ENCODE measurements at regions not wholly inside any gene's neighbourhood (a gene's known extent, or its start where the extent isn't known, plus 50 kb on each side); places are given as distances from the start of the nearest gene placed in this dataset.
"Not testable (repeated sequence)": the region's sequence is repeated elsewhere in the genome, so short reads cannot be mapped to it uniquely, and the experiment has no call there.

GRCh38 chr4:110368409-110368808 is 107.5 kb upstream of the ENPEP start:
- in situ Hi-C loops (cut with HindIII; ENCODE audit: low pct_unique_long_range_greater_than_20kb, low sequenced_read_pairs), result no loop called here

GRCh38 chr4:110367156-110367555 is 108.8 kb upstream of the ENPEP start:
- DNase-seq (ENCODE audit: low read depth), result no peak
- in situ Hi-C loops (cut with HindIII; ENCODE audit: low pct_unique_long_range_greater_than_20kb, low sequenced_read_pairs), result no loop called here

More at GRCh38 chr4:110368409-110368808, 107.5 kb upstream of the ENPEP start:
- DNase-seq (ENCODE audit: low read depth), result no peak

GRCh38 chr4:110365761-110366160 is 110.2 kb upstream of the ENPEP start:
- DNase-seq (ENCODE audit: low read depth), result no peak
- in situ Hi-C loops (cut with HindIII; ENCODE audit: low pct_unique_long_range_greater_than_20kb, low sequenced_read_pairs), result no loop called here

- DNase-seq (ENCODE audit: low read depth), result no peak
Observed at GRCh38 chr4:110364911-110365520, 110.9 kb upstream of the ENPEP start.

GRCh38 chr4:110361921-110362320 is 114.0 kb upstream of the ENPEP start:
- in situ Hi-C loops (cut with HindIII; ENCODE audit: low pct_unique_long_range_greater_than_20kb, low sequenced_read_pairs), result no loop called here

More at GRCh38 chr4:110364911-110365520, 110.9 kb upstream of the ENPEP start:
- in situ Hi-C loops (cut with HindIII; ENCODE audit: low pct_unique_long_range_greater_than_20kb, low sequenced_read_pairs), result no loop called here

GRCh38 chr4:110359076-110359475 is 116.9 kb upstream of the ENPEP start:
- DNase-seq (ENCODE audit: low read depth), result no peak

More at GRCh38 chr4:110361921-110362320, 114.0 kb upstream of the ENPEP start:
- DNase-seq (ENCODE audit: low read depth), result peak; percentile 51

GRCh38 chr4:110357521-110357920 is 118.4 kb upstream of the ENPEP start:
- DNase-seq (ENCODE audit: low read depth), result no peak
- in situ Hi-C loops (cut with HindIII; ENCODE audit: low pct_unique_long_range_greater_than_20kb, low sequenced_read_pairs), result no loop called here

More at GRCh38 chr4:110359076-110359475, 116.9 kb upstream of the ENPEP start:
- in situ Hi-C loops (cut with HindIII; ENCODE audit: low pct_unique_long_range_greater_than_20kb, low sequenced_read_pairs), result no loop called here

GRCh38 chr4:110354460-110354859 is 121.5 kb upstream of the ENPEP start:
- DNase-seq (ENCODE audit: low read depth), result no peak
- in situ Hi-C loops (cut with HindIII; ENCODE audit: low pct_unique_long_range_greater_than_20kb, low sequenced_read_pairs), result no loop called here

- in situ Hi-C loops (cut with HindIII; ENCODE audit: low pct_unique_long_range_greater_than_20kb, low sequenced_read_pairs), result no loop called here
- DNase-seq (ENCODE audit: low read depth), result no peak
Observed at GRCh38 chr4:110352670-110353442, 123.1 kb upstream of the ENPEP start.

GRCh38 chr4:110348711-110349383 is 127.1 kb upstream of the ENPEP start:
- in situ Hi-C loops (cut with HindIII; ENCODE audit: low pct_unique_long_range_greater_than_20kb, low sequenced_read_pairs), result no loop called here
- DNase-seq (ENCODE audit: low read depth), result no peak

GRCh38 chr4:110347805-110348204 is 128.2 kb upstream of the ENPEP start:
- in situ Hi-C loops (cut with HindIII; ENCODE audit: low pct_unique_long_range_greater_than_20kb, low sequenced_read_pairs), result no loop called here
- no peak for DNase-seq (ENCODE audit: low read depth)

GRCh38 chr4:110344165-110344564 is 131.8 kb upstream of the ENPEP start:
- in situ Hi-C loops (cut with HindIII; ENCODE audit: low pct_unique_long_range_greater_than_20kb, low sequenced_read_pairs), result no loop called here
- DNase-seq (ENCODE audit: low read depth), result peak; percentile 10

- in situ Hi-C loops (cut with HindIII; ENCODE audit: low pct_unique_long_range_greater_than_20kb, low sequenced_read_pairs), result no loop called here
- no peak for DNase-seq (ENCODE audit: low read depth)
Observed at GRCh38 chr4:110343534-110343933, 132.4 kb upstream of the ENPEP start.

GRCh38 chr4:110341118-110341517 is 134.8 kb upstream of the ENPEP start:
- DNase-seq (ENCODE audit: low read depth); in situ Hi-C loops (cut with HindIII; ENCODE audit: low pct_unique_long_range_greater_than_20kb, low sequenced_read_pairs): not testable (repeated sequence)

- in situ Hi-C loops (cut with HindIII; ENCODE audit: low pct_unique_long_range_greater_than_20kb, low sequenced_read_pairs), result no loop called here
- no peak for DNase-seq (ENCODE audit: low read depth)
Observed at GRCh38 chr4:110335399-110335798, 137.0 kb upstream of the ELOVL6 start.

GRCh38 chr4:110332483-110332882 is 134.1 kb upstream of the ELOVL6 start:
- no peak for DNase-seq (ENCODE audit: low read depth)
- in situ Hi-C loops (cut with HindIII; ENCODE audit: low pct_unique_long_range_greater_than_20kb, low sequenced_read_pairs), result no loop called here

- DNase-seq (ENCODE audit: low read depth), result not testable (repeated sequence)
Observed at GRCh38 chr4:110326426-110326825, 128.0 kb upstream of the ELOVL6 start.

GRCh38 chr4:110310795-110311194 is 112.4 kb upstream of the ELOVL6 start:
- in situ Hi-C loops (cut with HindIII; ENCODE audit: low pct_unique_long_range_greater_than_20kb, low sequenced_read_pairs), result no loop called here
- no peak for DNase-seq (ENCODE audit: low read depth)

More at GRCh38 chr4:110326426-110326825, 128.0 kb upstream of the ELOVL6 start:
- in situ Hi-C loops (cut with HindIII; ENCODE audit: low pct_unique_long_range_greater_than_20kb, low sequenced_read_pairs), result not testable (repeated sequence)

- in situ Hi-C loops (cut with HindIII; ENCODE audit: low pct_unique_long_range_greater_than_20kb, low sequenced_read_pairs), result no loop called here
- no peak for DNase-seq (ENCODE audit: low read depth)
Observed at GRCh38 chr4:110309675-110310074, 111.3 kb upstream of the ELOVL6 start.
